Large intestine (tissue), 3 donors: ENCODE measurements at regions not wholly inside any gene's neighbourhood (a gene's known extent, or its start where the extent isn't known, plus 50 kb on each side); places are given as distances from the start of the nearest gene placed in this dataset.
A peak's percentile ranks its signal among the peaks of the same experiment; 100 is the strongest.
"Not testable (repeated sequence)": the region's sequence is repeated elsewhere in the genome, so short reads cannot be mapped to it uniquely, and the experiment has no call there.

Experiments
- DNase-seq, 2 donors: peaks; one replicate each; pipeline versions ENCODE4 v3.0.0 to v3.0.0-alpha.2; 2013
- H3K27ac ChIP-seq: one replicate; pipeline ENCODE4 v1.5.1; 2013; ENCODE audit warnings: low read length
- H3K27me3 ChIP-seq: 2 replicates; pipeline ENCODE4 v1.6.1; 2013; ENCODE audit warnings: low read length; ENCODE audit not compliant: control insufficient read depth, insufficient read depth
- H3K36me3 ChIP-seq: 2 replicates; pipeline ENCODE4 v1.6.1; 2013; ENCODE audit warnings: low read length; ENCODE audit not compliant: control insufficient read depth, insufficient read depth
- H3K4me1 ChIP-seq: one replicate; pipeline ENCODE4 v1.6.1; 2013; ENCODE audit warnings: low read length; ENCODE audit not compliant: control insufficient read depth, insufficient read depth
- H3K4me3 ChIP-seq: one replicate; pipeline ENCODE4 v1.5.1; 2013; ENCODE audit warnings: low read length
- H3K9me3 ChIP-seq: one replicate; pipeline ENCODE4 v1.6.1; 2013; ENCODE audit warnings: mild to moderate bottlenecking, low read depth, low read length, moderate library complexity; ENCODE audit not compliant: control insufficient read depth
- WGBS: methylation state at CpG from one replicate; pipeline ENCODE4 v1.1.5; 2013; ENCODE audit warnings: low lambda C conversion rate; ENCODE audit not compliant: insufficient coverage; 5-methylcytosine and 5-hydroxymethylcytosine counted together

- Histone ChIP-seq H3K36me3 (no peaks in the 10 kb centered on the region), H3K9me3 (no peaks in the 10 kb centered on the region), H3K27me3 (no peaks in the 10 kb centered on the region), H3K4me1 (no peaks in the 10 kb centered on the region), H3K27ac (no peak overlapping the region), H3K4me3 (no peak overlapping the region)
- DNase-seq = no peak
- no CpG with 5 or more reads among the region's 3 CpGs for WGBS
Measured at GRCh38 chr13:59374691-59375090, 789.0 kb downstream of the DIAPH3 start.

DNA sequence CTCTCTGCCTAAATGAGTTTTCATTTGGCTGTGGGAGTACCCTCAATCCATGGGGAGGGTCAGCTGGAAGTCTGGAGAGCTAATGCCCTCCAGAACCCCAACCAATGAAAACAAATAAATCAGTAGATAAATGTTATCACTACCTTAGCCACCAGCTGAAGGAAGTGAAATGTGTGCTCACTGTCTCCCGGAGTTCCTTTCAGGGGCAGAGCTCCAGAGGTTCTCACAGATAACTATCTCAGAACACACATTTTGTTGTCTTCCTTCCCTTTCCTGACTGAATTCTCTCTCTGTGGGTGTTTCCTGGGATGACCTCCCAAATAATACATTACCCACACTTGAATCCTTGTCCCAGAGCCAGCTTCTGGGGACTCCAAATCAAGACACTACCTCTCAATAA is 779.6 kb downstream of the DIAPH3 start:
- H3K27ac ChIP-seq = no peak overlapping the region
- no peaks in the 10 kb centered on the region for H3K4me1 ChIP-seq
- no CpG with 5 or more reads among the region's 1 CpG for WGBS
- H3K36me3 ChIP-seq = no peaks in the 10 kb centered on the region
- H3K27me3 ChIP-seq = no peaks in the 10 kb centered on the region
- H3K4me3 ChIP-seq = no peak overlapping the region
- no peaks in the 10 kb centered on the region for H3K9me3 ChIP-seq
- DNase-seq = no peak

DNA sequence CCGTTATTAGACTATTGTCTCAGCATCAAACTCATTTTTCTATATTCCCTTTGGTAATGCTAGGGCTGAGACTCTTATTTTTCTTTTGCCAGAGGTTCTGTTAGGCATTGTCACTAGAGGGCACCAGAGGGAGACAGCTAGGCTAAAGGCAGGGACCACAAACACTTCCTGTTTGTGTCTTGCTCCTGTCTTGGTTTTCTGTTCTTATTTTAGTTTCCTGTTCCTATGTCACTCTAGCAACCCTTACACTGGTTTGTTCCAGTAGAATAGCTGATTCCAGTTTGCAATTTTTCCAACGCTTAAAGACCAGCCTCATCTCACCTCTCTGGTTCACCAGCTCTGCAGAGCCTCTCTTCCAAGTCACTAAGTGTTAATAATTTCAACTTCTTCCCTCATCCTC is 772.0 kb downstream of the DIAPH3 start:
- DNase-seq = peak; percentile 49 to 62
- Histone ChIP-seq H3K4me3 (no peak overlapping the region), H3K27me3 (no peaks in the 10 kb centered on the region), H3K36me3 (no peaks in the 10 kb centered on the region), H3K27ac (no peak overlapping the region), H3K9me3 (no peaks in the 10 kb centered on the region), H3K4me1 (no peaks in the 10 kb centered on the region)
- WGBS = no CpG with 5 or more reads among the region's 2 CpGs

GRCh38 chr13:59392328-59392727 is 771.4 kb downstream of the DIAPH3 start:
- no peak overlapping the region for H3K4me3 ChIP-seq
- no peak overlapping the region for H3K27ac ChIP-seq

GRCh38 chr13:59394496-59394895 is 769.2 kb downstream of the DIAPH3 start:
- H3K27me3 ChIP-seq = no peaks in the 10 kb centered on the region
- DNase-seq = no peak
- H3K36me3 ChIP-seq = no peaks in the 10 kb centered on the region
- no peak overlapping the region for H3K27ac ChIP-seq
- H3K9me3 ChIP-seq = no peaks in the 10 kb centered on the region
- H3K4me1 ChIP-seq = no peaks in the 10 kb centered on the region
- H3K4me3 ChIP-seq = no peak overlapping the region
- no CpG with 5 or more reads among the region's 2 CpGs for WGBS

More at GRCh38 chr13:59392328-59392727, 771.4 kb downstream of the DIAPH3 start:
- no peak for DNase-seq
- no peaks in the 10 kb centered on the region for H3K4me1 ChIP-seq
- no peaks in the 10 kb centered on the region for H3K9me3 ChIP-seq
- no peaks in the 10 kb centered on the region for H3K27me3 ChIP-seq
- H3K36me3 ChIP-seq = no peaks in the 10 kb centered on the region

DNA sequence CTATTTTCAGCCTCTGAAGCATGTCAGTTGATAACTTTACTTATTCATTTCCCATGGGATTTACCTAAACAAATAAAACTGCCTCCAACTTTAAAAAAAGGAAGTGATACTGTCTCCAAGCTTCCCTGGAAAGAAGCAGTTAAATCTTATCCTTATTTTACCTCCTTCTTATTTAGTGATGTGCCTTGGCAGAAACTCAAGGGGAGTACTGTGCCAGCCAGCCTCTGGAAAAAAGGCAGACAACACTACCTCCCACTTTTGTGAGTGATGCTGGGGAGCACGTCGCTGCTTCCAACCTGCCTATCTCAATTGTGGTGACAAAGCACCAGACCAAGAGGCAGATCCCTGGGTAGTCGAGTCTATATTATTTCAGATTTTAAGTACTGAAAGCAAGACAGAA is 765.6 kb downstream of the DIAPH3 start:
- DNase-seq = no peak
- H3K4me1 ChIP-seq = no peaks in the 10 kb centered on the region
- H3K9me3 ChIP-seq = no peaks in the 10 kb centered on the region
- no CpG with 5 or more reads among the region's 3 CpGs for WGBS
- H3K36me3 ChIP-seq = no peaks in the 10 kb centered on the region
- H3K27ac ChIP-seq = no peak overlapping the region
- no peak overlapping the region for H3K4me3 ChIP-seq
- H3K27me3 ChIP-seq = no peaks in the 10 kb centered on the region

GRCh38 chr13:59398661-59399060 is 765.1 kb downstream of the DIAPH3 start:
- H3K4me3 ChIP-seq = no peak overlapping the region
- no peaks in the 10 kb centered on the region for H3K27me3 ChIP-seq
- 95% methylated on average over 2 of the region's 4 CpGs for WGBS
- no peaks in the 10 kb centered on the region for H3K36me3 ChIP-seq
- DNase-seq = no peak
- no peaks in the 10 kb centered on the region for H3K4me1 ChIP-seq
- H3K27ac ChIP-seq = no peak overlapping the region
- no peaks in the 10 kb centered on the region for H3K9me3 ChIP-seq

GRCh38 chr13:59399513-59399912 is 764.2 kb downstream of the DIAPH3 start:
- no peaks in the 10 kb centered on the region for H3K36me3 ChIP-seq
- DNase-seq = no peak
- no peak overlapping the region for H3K4me3 ChIP-seq
- H3K9me3 ChIP-seq = no peaks in the 10 kb centered on the region
- H3K27me3 ChIP-seq = no peaks in the 10 kb centered on the region
- H3K27ac ChIP-seq = no peak overlapping the region
- no peaks in the 10 kb centered on the region for H3K4me1 ChIP-seq

GRCh38 chr13:59404331-59404730 is 759.4 kb downstream of the DIAPH3 start:
- no peak overlapping the region for H3K4me3 ChIP-seq
- DNase-seq = peak in 1 of 2 donors; percentile 40
- H3K27me3 ChIP-seq = no peaks in the 10 kb centered on the region
- peaks cover 2% of the 10 kb centered on the region for H3K9me3 ChIP-seq
- H3K4me1 ChIP-seq = no peaks in the 10 kb centered on the region
- no peak overlapping the region for H3K27ac ChIP-seq
- no peaks in the 10 kb centered on the region for H3K36me3 ChIP-seq

GRCh38 chr13:59407251-59407650 is 756.5 kb downstream of the DIAPH3 start:
- not testable (repeated sequence) for H3K27ac ChIP-seq, H3K4me3 ChIP-seq, H3K9me3 ChIP-seq, H3K27me3 ChIP-seq, H3K4me1 ChIP-seq, H3K36me3 ChIP-seq, DNase-seq
- no CpG with 5 or more reads among the region's 2 CpGs for WGBS

DNA sequence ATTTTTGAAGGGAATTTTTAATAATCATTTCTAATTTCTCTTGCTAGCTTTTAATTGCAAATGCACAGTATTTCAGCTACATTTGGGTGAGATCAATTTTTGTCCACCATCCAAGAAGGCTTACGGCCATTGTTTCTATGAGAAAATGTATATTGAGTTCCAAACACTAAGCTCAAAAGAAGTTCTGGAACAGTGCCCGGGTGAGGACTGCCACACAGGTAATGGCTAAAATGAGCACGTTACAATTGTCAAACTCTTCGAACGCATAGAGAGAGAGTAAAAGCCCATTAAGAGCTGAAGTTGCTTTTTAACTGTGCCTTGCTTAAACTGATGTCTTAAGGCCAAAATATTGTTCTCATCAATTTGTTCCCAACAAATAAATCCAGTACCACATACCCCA is 755.0 kb downstream of the DIAPH3 start:
- DNase-seq = no peak
- 100% methylated on average over 3 of the region's 5 CpGs for WGBS

More for the DNA sequence above, 755.0 kb downstream of the DIAPH3 start:
- no peak overlapping the region for H3K27ac ChIP-seq
- no peaks in the 10 kb centered on the region for H3K4me1 ChIP-seq
- H3K36me3 ChIP-seq = no peaks in the 10 kb centered on the region
- H3K9me3 ChIP-seq = peaks cover 2% of the 10 kb centered on the region
- H3K27me3 ChIP-seq = no peaks in the 10 kb centered on the region
- no peak overlapping the region for H3K4me3 ChIP-seq
